Panc1 (cell line): ENCODE measurements at regions not wholly inside any gene's neighbourhood (a gene's known extent, or its start where the extent isn't known, plus 50 kb on each side); places are given as distances from the start of the nearest gene placed in this dataset.

Experiments
- ATAC-seq: fragments of 200-7000 bp; cut with Tn5 transposase; 2 replicates; pipeline ENCODE4 v1.9.1; 2020; ENCODE audit warnings: mild to moderate bottlenecking, moderate library complexity
- BruUV-seq: library from RNA; stranded (reverse); fragments of 400-500 nt; replicated peaks from 2 replicates; lab custom pipeline; 2021; lab: Mats Ljungman, UMichigan
- CTCF ChIA-PET: fragments of 300-600 bp; sonication (Branson Sonifier 250); formaldehyde crosslinking; loops from one replicate; lab custom pipeline; 2022; ENCODE audit warnings: antibody characterized with exemption; lab: Charles Lee
- POLR2A ChIA-PET: fragments of 300-600 bp; sonication (Branson Sonifier 250); formaldehyde crosslinking; loops from one replicate; lab custom pipeline; 2022; ENCODE audit warnings: antibody characterized with exemption; lab: Charles Lee
- DNase-seq: peaks from one replicate; pipeline ENCODE4 v3.0.0-alpha.2; 2010; ENCODE audit warnings: low read depth, low spot score
- H3K27ac ChIP-seq: 2 replicates; pipeline ENCODE4 v1.5.1; 2011; ENCODE audit warnings: mild to moderate bottlenecking, low read length, inconsistent platforms
- H3K27me3 ChIP-seq: fragments of 200-500 bp; sonication (Bioruptor generic); 2 replicates; pipeline ENCODE4 v1.6.0; 2014; ENCODE audit warnings: low read length, inconsistent platforms; ENCODE audit not compliant: control insufficient read depth, insufficient read depth
- H3K36me3 ChIP-seq: fragments of 200-500 bp; sonication (Bioruptor generic); 2 replicates; pipeline ENCODE4 v1.5.1; 2014; ENCODE audit warnings: inconsistent platforms, mild to moderate bottlenecking, low read length, moderate library complexity; ENCODE audit not compliant: control insufficient read depth, insufficient read depth
- H3K4me1 ChIP-seq: 2 replicates; pipeline ENCODE4 v1.5.1; 2011; ENCODE audit warnings: inconsistent platforms, mild to moderate bottlenecking, low read length, moderate library complexity; ENCODE audit not compliant: control insufficient read depth, insufficient read depth
- H3K4me3 ChIP-seq, 2 experiments: 2 replicates each; pipeline ENCODE4 v1.5.1; 2011 to 2012; ENCODE audit warnings: low read depth in 2 of 2, low read length in 2 of 2, mild to moderate bottlenecking in 2 of 2, inconsistent platforms in 1 of 2, moderate library complexity in 1 of 2
- H3K9me3 ChIP-seq: fragments of 200-500 bp; sonication (Bioruptor generic); 2 replicates; pipeline ENCODE4 v1.5.1; 2014; ENCODE audit warnings: low read depth, mild to moderate bottlenecking, inconsistent platforms, low read length, moderate library complexity; ENCODE audit not compliant: control insufficient read depth, insufficient read depth
- CTCF ChIP-seq: fragments of 450-650 bp; IDR thresholded peaks from 2 replicates; pipeline ENCODE4 v1.5.1; 2017; ENCODE audit warnings: mild to moderate bottlenecking
- POLR2AphosphoS5 ChIP-seq: IDR thresholded peaks from 2 replicates; pipeline ENCODE4 v1.6.1; 2012; ENCODE audit warnings: mild to moderate bottlenecking, low read depth, low read length, moderate library complexity
- REST ChIP-seq, 2 experiments: IDR thresholded peaks; 2 replicates each; pipeline ENCODE4 v1.6.1; 2011 to 2012; ENCODE audit warnings: low read depth in 2 of 2, control low read depth in 1 of 2, low read length in 1 of 2, mild to moderate bottlenecking in 1 of 2, moderate library complexity in 1 of 2; ENCODE audit not compliant: insufficient read depth in 1 of 2
- SIN3A ChIP-seq: IDR thresholded peaks from 2 replicates; pipeline ENCODE4 v1.6.1; 2012; ENCODE audit warnings: low read depth, mild to moderate bottlenecking, low read length, moderate library complexity, borderline replicate concordance; ENCODE audit not compliant: insufficient read depth
- TCF7L2 ChIP-seq: IDR thresholded peaks from 2 replicates; pipeline ENCODE4 v1.6.1; 2011; ENCODE audit warnings: mild to moderate bottlenecking, low read depth, low read length, inconsistent platforms
- in situ Hi-C: cut with HindIII; loops from 2 replicates; pipeline ENCODE4 v1.10.0; 2016; ENCODE audit warnings: low sequenced_read_pairs, low pct_unique_long_range_greater_than_20kb
- intact Hi-C: fragments of 100-400 bp; cut with micrococcal nuclease; formaldehyde crosslinking; loops from one replicate; pipeline ENCODE4 v1.10.0; 2022; ENCODE audit not compliant: unreplicated experiment

DNA sequence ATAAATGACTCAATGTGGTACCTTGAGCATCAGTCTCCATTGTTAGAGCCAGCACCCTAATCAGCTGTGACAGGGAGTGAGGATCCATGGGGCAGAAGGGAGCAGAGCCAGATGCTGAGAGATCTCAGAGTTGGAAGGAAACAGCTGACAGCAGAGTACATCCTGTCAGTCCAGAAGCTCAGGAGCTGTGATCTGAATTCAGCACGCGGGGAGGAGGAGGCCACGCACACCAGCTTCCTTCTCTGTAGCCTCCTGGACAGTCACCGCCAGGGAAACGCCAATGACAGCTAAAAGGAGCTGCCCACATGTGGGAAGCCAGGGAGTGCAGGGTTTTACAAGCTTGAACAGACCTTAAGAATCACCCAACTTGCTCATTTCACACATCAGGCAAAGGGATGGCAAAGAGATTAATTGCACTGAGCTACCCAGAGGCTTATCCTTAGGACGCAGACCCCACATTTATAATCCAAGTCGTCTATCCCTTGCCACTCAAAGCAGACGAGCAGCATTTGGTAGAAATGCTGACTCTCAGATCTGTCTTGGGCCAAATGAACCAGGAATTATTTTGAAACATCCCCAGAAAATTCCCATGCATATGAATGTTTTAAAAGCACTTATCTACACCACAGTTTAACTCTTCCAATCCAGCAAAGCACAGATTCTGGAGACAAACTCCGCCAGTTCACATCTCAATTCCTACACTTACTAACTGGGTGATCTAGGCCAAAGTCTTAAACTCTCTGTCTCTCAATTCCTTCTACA, 322.6 kb upstream of the TMTC1 start:
- H3K36me3 ChIP-seq, result no peaks in the 10 kb centered on the region
- intact Hi-C loops, result no loop called here
- in situ Hi-C loops, result no loop called here
- no peaks in the 10 kb centered on the region for H3K9me3 ChIP-seq
- TF ChIP-seq POLR2AphosphoS5 (no peak), CTCF (no peak), REST (IDR thresholded peaks at IDR 0.05; ENCODE audit: insufficient read depth in 1 of 2, low read depth in 2 of 2, low read length in 1 of 2) (no peak), SIN3A (no peak), TCF7L2 (no peak)
- no peak overlapping the region for H3K27ac ChIP-seq
- ChIA-PET POLR2A (no interaction called here), CTCF (no interaction called here)
- DNase-seq (no peak), ATAC-seq (no peak)
- H3K4me1 ChIP-seq, result no peaks in the 10 kb centered on the region
- no TSS peak for BruUV-seq
- H3K27me3 ChIP-seq, result no peaks in the 10 kb centered on the region
- no peak overlapping the region for H3K4me3 ChIP-seq

DNA sequence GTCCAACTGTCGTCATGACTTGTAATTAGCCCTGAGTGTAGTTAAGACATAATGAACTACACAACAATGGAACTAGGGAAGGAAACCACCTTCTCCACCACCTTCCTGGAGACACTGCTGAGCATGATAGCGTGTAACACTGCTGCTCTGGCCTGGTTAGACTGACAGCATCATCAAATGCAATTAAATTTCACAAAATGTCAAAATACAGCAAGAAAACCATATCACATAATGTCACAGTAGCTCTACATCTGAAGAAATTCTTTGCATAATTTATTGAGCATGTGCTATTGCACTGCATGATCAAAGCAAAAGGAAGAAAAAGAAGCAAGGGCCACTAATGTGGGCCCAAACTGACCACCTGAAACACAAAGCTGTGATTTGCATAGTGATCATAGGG, 321.8 kb upstream of the TMTC1 start:
- no peak for TF ChIP-seq SIN3A
- H3K4me3 ChIP-seq, result no peak overlapping the region
- H3K4me1 ChIP-seq, result no peaks in the 10 kb centered on the region
- intact Hi-C loops (no loop called here), in situ Hi-C loops (no loop called here)
- H3K36me3 ChIP-seq, result no peaks in the 10 kb centered on the region
- no peak for DNase-seq
- no peak for ATAC-seq
- H3K27ac ChIP-seq, result no peak overlapping the region
- no peaks in the 10 kb centered on the region for H3K9me3 ChIP-seq
- no TSS peak for BruUV-seq
- no peaks in the 10 kb centered on the region for H3K27me3 ChIP-seq
- POLR2A ChIA-PET, result interaction anchor here (0.7 kb wide), 1 partner anchor 381 kb away, joined by 5 read pairs; no protein-coding TSS in a partner anchor
- CTCF ChIA-PET, result no interaction called here

GRCh38 chr12:30104971-30105370, 321.2 kb upstream of the TMTC1 start:
- intact Hi-C loops, result no loop called here
- BruUV-seq, result no TSS peak
- ATAC-seq (no peak), DNase-seq (no peak)
- H3K9me3 ChIP-seq, result no peaks in the 10 kb centered on the region
- H3K27me3 ChIP-seq, result no peaks in the 10 kb centered on the region
- H3K27ac ChIP-seq, result no peak overlapping the region
- no peak for TF ChIP-seq TCF7L2
- TF ChIP-seq CTCF, result no peak
- no peak for TF ChIP-seq REST (IDR thresholded peaks at IDR 0.05; ENCODE audit: insufficient read depth in 1 of 2, low read depth in 2 of 2, low read length in 1 of 2)
- no peak for TF ChIP-seq SIN3A
- TF ChIP-seq POLR2AphosphoS5, result no peak
- in situ Hi-C loops, result no loop called here
- ChIA-PET CTCF (no interaction called here), POLR2A (interaction anchor here (0.7 kb wide), 1 partner anchor 380 kb away, joined by 5 read pairs; no protein-coding TSS in a partner anchor)
- no peaks in the 10 kb centered on the region for H3K4me1 ChIP-seq
- no peaks in the 10 kb centered on the region for H3K36me3 ChIP-seq
- H3K4me3 ChIP-seq, result no peak overlapping the region
